ENCODE measurements at regions not wholly inside any gene's neighbourhood (a gene's known extent, or its start where the extent isn't known, plus 50 kb on each side); places are given as distances from the start of the nearest gene placed in this dataset.

GRCh38 chr1:193415256-193415655 is 228.8 kb upstream of the B3GALT2 start:
- Histone ChIP-seq H3K27me3 (ENCODE audit: low read depth) (no peaks in the 10 kb centered on the region), H3K4me3 (no peak overlapping the region), H3K36me3 (replicated peaks) (no peaks in the 10 kb centered on the region), H3K4me1 (no peaks in the 10 kb centered on the region), H3K9me3 (no peaks in the 10 kb centered on the region)
- in situ Hi-C loops (cut with MboI; ENCODE audit: low sequenced_read_pairs): no loop called here
- DNase-seq (ENCODE audit: low spot score in 2 of 2): no peak

- DNase-seq (ENCODE audit: low spot score in 2 of 2): no peak
- H3K36me3 ChIP-seq (replicated peaks): no peaks in the 10 kb centered on the region
- H3K4me1 ChIP-seq: no peaks in the 10 kb centered on the region
- no peaks in the 10 kb centered on the region for H3K9me3 ChIP-seq
- H3K4me3 ChIP-seq: no peak overlapping the region
- in situ Hi-C loops (cut with MboI; ENCODE audit: low sequenced_read_pairs): no loop called here
- no peaks in the 10 kb centered on the region for H3K27me3 ChIP-seq (ENCODE audit: low read depth)
Observed at GRCh38 chr1:193413376-193413775, 227.0 kb upstream of the B3GALT2 start.

DNA sequence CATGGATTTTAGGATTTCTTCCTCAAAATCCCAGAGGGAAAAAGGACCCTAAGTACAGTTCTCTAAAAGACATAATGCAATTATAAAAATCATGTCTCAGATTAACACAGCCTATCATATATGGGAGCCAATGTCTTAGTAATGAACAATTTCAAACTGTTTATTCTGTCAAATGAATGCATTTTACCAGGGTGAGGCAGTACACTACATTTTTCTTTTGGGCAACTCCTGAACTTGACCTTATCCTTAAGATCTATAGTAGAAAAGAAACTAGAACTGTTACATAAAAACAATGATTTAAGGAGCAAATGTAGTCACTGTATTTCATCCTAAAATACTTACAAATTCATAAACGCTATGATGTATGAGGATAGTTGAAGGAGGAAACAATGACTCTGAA is 226.3 kb upstream of the B3GALT2 start:
- H3K9me3 ChIP-seq: no peaks in the 10 kb centered on the region
- H3K27me3 ChIP-seq (ENCODE audit: low read depth): no peaks in the 10 kb centered on the region
- H3K4me1 ChIP-seq: no peaks in the 10 kb centered on the region
- H3K36me3 ChIP-seq (replicated peaks): no peaks in the 10 kb centered on the region
- H3K4me3 ChIP-seq: no peak overlapping the region
- no peak for DNase-seq (ENCODE audit: low spot score in 2 of 2)
- in situ Hi-C loops (cut with MboI; ENCODE audit: low sequenced_read_pairs): no loop called here

DNA sequence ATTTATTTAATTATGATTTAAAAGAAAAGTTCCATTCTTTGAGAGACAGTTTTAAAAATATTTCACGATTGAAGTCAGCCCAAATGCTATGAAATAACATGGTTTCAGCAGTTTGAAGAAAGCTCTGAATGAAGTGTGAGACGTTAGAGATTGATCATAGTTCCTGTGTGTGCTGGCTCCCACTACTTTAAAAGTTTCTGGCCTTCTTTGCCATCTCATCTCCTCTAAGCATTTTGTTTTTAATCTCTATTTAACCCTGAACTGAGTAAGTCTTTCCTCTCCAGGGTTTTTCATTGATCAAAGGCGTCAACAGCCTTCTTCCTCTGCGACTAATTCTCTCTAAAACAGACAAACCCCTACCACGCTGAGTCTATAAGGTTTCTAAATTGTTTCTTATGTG is 225.3 kb upstream of the B3GALT2 start:
- Histone ChIP-seq H3K4me3 (no peak overlapping the region), H3K36me3 (replicated peaks) (no peaks in the 10 kb centered on the region), H3K4me1 (no peaks in the 10 kb centered on the region), H3K9me3 (no peaks in the 10 kb centered on the region), H3K27me3 (ENCODE audit: low read depth) (no peaks in the 10 kb centered on the region)
- no peak for DNase-seq (ENCODE audit: low spot score in 2 of 2)
- in situ Hi-C loops (cut with MboI; ENCODE audit: low sequenced_read_pairs): no loop called here

DNA sequence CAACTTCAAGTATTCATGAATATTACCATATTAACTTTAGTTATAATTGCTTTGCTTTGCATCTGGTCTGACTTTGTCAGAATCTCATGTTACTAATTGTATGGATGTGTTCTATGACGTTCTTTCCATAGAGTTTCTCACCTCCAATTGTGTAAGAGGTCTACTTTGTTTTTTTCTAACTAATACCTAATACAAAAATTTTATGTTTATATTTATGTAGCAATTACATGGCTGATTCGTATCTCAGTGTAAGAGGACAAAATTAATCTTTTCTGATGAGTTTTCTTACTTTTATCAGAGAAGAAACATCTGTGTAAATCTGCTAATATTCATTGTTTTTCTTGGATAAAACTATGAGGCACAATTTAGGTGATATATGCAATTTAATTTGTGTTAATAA is 224.8 kb upstream of the B3GALT2 start:
- Histone ChIP-seq H3K36me3 (replicated peaks) (no peaks in the 10 kb centered on the region), H3K4me1 (no peaks in the 10 kb centered on the region), H3K9me3 (no peaks in the 10 kb centered on the region), H3K27me3 (ENCODE audit: low read depth) (no peaks in the 10 kb centered on the region), H3K4me3 (no peak overlapping the region)
- DNase-seq (ENCODE audit: low spot score in 2 of 2): no peak
- in situ Hi-C loops (cut with MboI; ENCODE audit: low sequenced_read_pairs): no loop called here

- in situ Hi-C loops (cut with MboI; ENCODE audit: low sequenced_read_pairs): no loop called here
- H3K9me3 ChIP-seq: no peaks in the 10 kb centered on the region
- no peak for DNase-seq (ENCODE audit: low spot score in 2 of 2)
- H3K4me3 ChIP-seq: no peak overlapping the region
- H3K36me3 ChIP-seq (replicated peaks): no peaks in the 10 kb centered on the region
- no peaks in the 10 kb centered on the region; the same call in 1 of the 2 replicates for H3K4me1 ChIP-seq
- H3K27me3 ChIP-seq (ENCODE audit: low read depth): no peaks in the 10 kb centered on the region
Observed at GRCh38 chr1:193408782-193409293, 222.4 kb upstream of the B3GALT2 start.

GRCh38 chr1:193406901-193407300 is 220.5 kb upstream of the B3GALT2 start:
- Histone ChIP-seq H3K36me3 (replicated peaks) (no peaks in the 10 kb centered on the region), H3K4me3 (no peak overlapping the region), H3K4me1 (no peaks in the 10 kb centered on the region; the same call in 1 of the 2 replicates), H3K9me3 (no peaks in the 10 kb centered on the region), H3K27me3 (ENCODE audit: low read depth) (no peaks in the 10 kb centered on the region)
- in situ Hi-C loops (cut with MboI; ENCODE audit: low sequenced_read_pairs): no loop called here
- peak in 1 of 2 experiments; percentile 56 for DNase-seq (ENCODE audit: low spot score in 2 of 2)

DNA sequence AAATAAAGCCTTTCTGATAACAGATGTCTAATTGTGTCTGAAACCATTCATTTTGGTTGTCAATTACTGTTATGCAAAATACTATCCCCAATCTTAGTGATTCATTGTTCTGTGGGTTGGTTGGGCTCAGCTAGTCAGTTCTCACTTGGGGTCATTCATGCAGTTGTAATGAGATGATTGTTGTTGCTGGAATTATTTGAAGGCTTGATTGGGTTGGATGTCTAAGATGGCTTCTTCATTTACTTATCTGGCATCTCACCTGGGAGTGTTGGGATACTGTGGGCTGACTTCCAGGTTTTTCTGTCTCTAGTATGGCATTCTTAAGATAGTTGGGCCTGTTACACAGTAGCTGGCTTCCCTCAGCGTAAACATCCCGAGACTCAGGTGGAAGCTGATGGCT is 217.8 kb upstream of the B3GALT2 start:
- Histone ChIP-seq H3K4me1 (no peaks in the 10 kb centered on the region; the same call in 1 of the 2 replicates), H3K36me3 (replicated peaks) (no peaks in the 10 kb centered on the region), H3K27me3 (ENCODE audit: low read depth) (no peaks in the 10 kb centered on the region), H3K4me3 (no peak overlapping the region), H3K9me3 (no peaks in the 10 kb centered on the region)
- in situ Hi-C loops (cut with MboI; ENCODE audit: low sequenced_read_pairs): no loop called here
- no peak for DNase-seq (ENCODE audit: low spot score in 2 of 2)

DNA sequence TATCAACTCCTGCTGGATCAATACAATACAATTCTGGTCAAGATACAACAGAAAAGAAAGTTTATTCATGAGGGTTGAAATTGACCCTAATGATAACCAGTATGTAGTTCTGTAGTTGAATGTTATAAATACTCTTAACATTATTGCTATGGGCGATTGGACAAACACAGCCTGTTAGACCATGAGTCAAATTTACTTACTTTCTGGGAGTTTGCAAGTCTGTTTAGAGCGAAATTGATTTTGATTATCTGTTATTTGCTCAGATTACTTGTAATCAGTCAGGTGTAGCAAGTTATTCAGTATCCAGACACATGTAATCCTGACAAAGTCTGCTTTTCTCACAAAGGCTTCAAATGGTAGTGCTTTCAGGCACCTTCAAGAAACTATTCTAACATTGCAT is 216.6 kb upstream of the B3GALT2 start:
- no peaks in the 10 kb centered on the region; the same call in 1 of the 2 replicates for H3K4me1 ChIP-seq
- H3K27me3 ChIP-seq (ENCODE audit: low read depth): no peaks in the 10 kb centered on the region
- no peak for DNase-seq (ENCODE audit: low spot score in 2 of 2)
- no peak overlapping the region for H3K4me3 ChIP-seq
- no peaks in the 10 kb centered on the region for H3K9me3 ChIP-seq
- H3K36me3 ChIP-seq (replicated peaks): no peaks in the 10 kb centered on the region
- in situ Hi-C loops (cut with MboI; ENCODE audit: low sequenced_read_pairs): no loop called here

- no peaks in the 10 kb centered on the region; the same call in 1 of the 2 replicates for H3K4me1 ChIP-seq
- H3K27me3 ChIP-seq (ENCODE audit: low read depth): no peaks in the 10 kb centered on the region
- no peak overlapping the region for H3K4me3 ChIP-seq
- in situ Hi-C loops (cut with MboI; ENCODE audit: low sequenced_read_pairs): no loop called here
- no peaks in the 10 kb centered on the region for H3K9me3 ChIP-seq
- no peak for DNase-seq (ENCODE audit: low spot score in 2 of 2)
- H3K36me3 ChIP-seq (replicated peaks): no peaks in the 10 kb centered on the region
Observed at GRCh38 chr1:193402037-193402436, 215.6 kb upstream of the B3GALT2 start.

DNA sequence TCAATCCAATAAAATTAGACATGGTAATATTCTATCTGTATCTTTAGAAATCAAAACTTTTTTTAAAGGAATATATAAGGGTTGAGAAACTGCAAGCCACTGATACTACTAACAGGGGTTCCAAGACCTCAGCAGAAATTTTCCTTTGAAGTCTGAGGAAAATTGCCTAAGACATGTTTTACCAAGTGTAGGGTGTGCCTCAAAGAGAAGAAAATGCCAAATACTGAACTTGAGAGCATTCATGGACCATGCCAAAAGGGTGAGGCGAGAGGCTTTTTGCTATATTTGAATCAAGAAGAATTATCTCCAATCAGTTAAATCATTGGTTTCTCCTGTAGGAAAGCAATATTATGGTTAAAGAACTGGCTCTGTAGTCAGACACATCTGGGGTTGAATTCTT is 207.9 kb upstream of the B3GALT2 start:
- H3K9me3 ChIP-seq: no peaks in the 10 kb centered on the region
- H3K4me3 ChIP-seq: no peak overlapping the region
- no peak for DNase-seq (ENCODE audit: low spot score in 2 of 2)
- H3K4me1 ChIP-seq: no peaks in the 10 kb centered on the region
- H3K36me3 ChIP-seq (replicated peaks): no peaks in the 10 kb centered on the region
- H3K27me3 ChIP-seq (ENCODE audit: low read depth): no peaks in the 10 kb centered on the region
- in situ Hi-C loops (cut with MboI; ENCODE audit: low sequenced_read_pairs): no loop called here

DNA sequence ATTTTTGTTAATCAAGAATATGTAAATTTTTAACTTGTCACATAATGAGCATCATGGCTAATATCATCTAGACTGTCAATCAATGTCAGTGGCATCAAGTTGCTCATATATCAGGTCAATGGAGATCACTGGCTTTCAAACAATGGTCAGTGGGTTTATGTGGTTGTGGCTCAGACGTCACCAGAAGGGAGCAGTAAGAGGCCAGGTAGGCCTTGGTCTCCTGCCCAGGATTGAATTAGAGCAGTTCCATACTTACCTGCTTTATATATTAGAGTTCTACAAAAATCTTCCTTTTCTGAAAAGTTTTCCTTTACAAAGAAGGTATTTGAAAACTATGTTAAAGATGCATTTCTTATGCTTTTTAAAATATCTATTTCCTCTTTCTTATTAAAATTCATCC is 206.3 kb upstream of the B3GALT2 start:
- DNase-seq (ENCODE audit: low spot score in 2 of 2): no peak
- H3K4me3 ChIP-seq: no peak overlapping the region
- no peaks in the 10 kb centered on the region for H3K27me3 ChIP-seq (ENCODE audit: low read depth)
- no peaks in the 10 kb centered on the region for H3K4me1 ChIP-seq
- H3K36me3 ChIP-seq (replicated peaks): no peaks in the 10 kb centered on the region
- in situ Hi-C loops (cut with MboI; ENCODE audit: low sequenced_read_pairs): no loop called here
- no peaks in the 10 kb centered on the region for H3K9me3 ChIP-seq

DNA sequence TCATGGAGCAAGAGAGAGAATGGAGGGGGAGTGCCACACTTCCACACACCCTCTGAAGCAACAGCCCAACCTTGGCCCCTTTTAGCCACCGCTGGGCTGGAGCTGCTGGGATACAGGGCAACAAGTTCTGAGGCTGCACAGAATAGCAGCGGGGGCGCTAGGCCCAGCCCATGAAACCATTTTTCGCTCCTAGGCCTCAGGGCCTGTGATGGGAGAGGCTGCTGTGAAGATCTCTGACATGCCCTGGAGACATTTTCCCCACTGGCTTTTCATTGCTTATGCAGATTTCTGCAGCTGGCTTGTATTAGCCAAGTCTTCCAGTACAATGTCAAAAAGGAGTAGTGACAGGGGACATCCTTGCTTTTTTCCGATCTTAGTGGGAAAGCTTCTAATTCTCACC is 202.3 kb upstream of the B3GALT2 start:
- in situ Hi-C loops (cut with MboI; ENCODE audit: low sequenced_read_pairs): no loop called here
- Histone ChIP-seq H3K36me3 (replicated peaks) (no peaks in the 10 kb centered on the region), H3K4me3 (no peak overlapping the region), H3K9me3 (no peaks in the 10 kb centered on the region), H3K4me1 (no peaks in the 10 kb centered on the region), H3K27me3 (ENCODE audit: low read depth) (no peaks in the 10 kb centered on the region)
- DNase-seq (ENCODE audit: low spot score in 2 of 2): no peak

GRCh38 chr1:193388165-193388564 is 201.8 kb upstream of the B3GALT2 start:
- no peak for DNase-seq (ENCODE audit: low spot score in 2 of 2)
- no peaks in the 10 kb centered on the region for H3K27me3 ChIP-seq (ENCODE audit: low read depth)
- in situ Hi-C loops (cut with MboI; ENCODE audit: low sequenced_read_pairs): no loop called here
- H3K4me1 ChIP-seq: no peaks in the 10 kb centered on the region
- no peaks in the 10 kb centered on the region for H3K36me3 ChIP-seq (replicated peaks)
- no peak overlapping the region for H3K4me3 ChIP-seq
- no peaks in the 10 kb centered on the region for H3K9me3 ChIP-seq

DNA sequence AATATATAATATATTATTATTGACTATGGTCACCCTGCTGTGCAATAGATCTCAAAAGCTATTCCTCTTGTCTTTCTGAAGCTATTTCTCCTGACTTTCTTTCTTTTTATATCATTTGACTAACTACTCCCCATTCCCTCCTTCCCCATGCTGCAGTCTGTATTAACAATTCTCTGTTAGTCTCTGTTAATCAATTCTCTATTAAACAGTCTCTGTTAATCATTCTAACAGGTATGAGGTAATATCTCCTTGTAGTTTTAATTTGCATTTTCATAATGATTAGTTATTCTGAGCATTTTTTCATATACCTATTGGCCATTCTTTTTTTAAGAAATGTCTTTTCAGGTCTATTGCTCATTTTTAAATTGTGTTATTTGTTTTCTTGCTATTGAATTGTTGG is 201.0 kb upstream of the B3GALT2 start:
- H3K27me3 ChIP-seq (ENCODE audit: low read depth): no peaks in the 10 kb centered on the region
- no peak for DNase-seq (ENCODE audit: low spot score in 2 of 2)
- no peaks in the 10 kb centered on the region for H3K36me3 ChIP-seq (replicated peaks)
- no peaks in the 10 kb centered on the region for H3K9me3 ChIP-seq
- no peak overlapping the region for H3K4me3 ChIP-seq
- H3K4me1 ChIP-seq: no peaks in the 10 kb centered on the region
- in situ Hi-C loops (cut with MboI; ENCODE audit: low sequenced_read_pairs): no loop called here
